ENCODE measurements at regions not wholly inside any gene's neighbourhood (a gene's known extent, or its start where the extent isn't known, plus 50 kb on each side); places are given as distances from the start of the nearest gene placed in this dataset.

- Histone ChIP-seq H3K36me3 (no peaks in the 10 kb centered on the region), H3K9me3 (no peaks in the 10 kb centered on the region), H3K4me3 (no peak overlapping the region), H3K27me3 (no peaks in the 10 kb centered on the region), H3K27ac (no peak overlapping the region), H3K4me1 (peaks cover 0 to 30% (median 13%) of the 10 kb centered on the region in 4 donors)
- intact Hi-C loops (cut with DNase I; ENCODE audit: low total_unique reads) = loop anchor here (10.0 kb wide), 2 partner anchors 263 to 583 kb away; no protein-coding TSS in a partner anchor
- no peak for DNase-seq
- TF ChIP-seq CTCF (IDR thresholded peaks at IDR 0.05) = no peak
Measured at GRCh38 chr13:99652141-99652540, 150.9 kb downstream of the TM9SF2 start.

- H3K4me1 ChIP-seq = peaks cover 0 to 26% (median 11%) of the 10 kb centered on the region in 4 donors
- intact Hi-C loops (cut with DNase I; ENCODE audit: low total_unique reads) = loop anchor here (10.0 kb wide), 2 partner anchors 264 to 584 kb away; no protein-coding TSS in a partner anchor
Measured at GRCh38 chr13:99651016-99651415, 149.7 kb downstream of the TM9SF2 start.

GRCh38 chr13:99650410-99650809, 149.1 kb downstream of the TM9SF2 start:
- DNase-seq = no peak
- intact Hi-C loops (cut with DNase I; ENCODE audit: low total_unique reads) = loop anchor here (10.0 kb wide), 2 partner anchors 264 to 584 kb away; no protein-coding TSS in a partner anchor
- no peaks in the 10 kb centered on the region for H3K27me3 ChIP-seq

More at GRCh38 chr13:99651016-99651415, 149.7 kb downstream of the TM9SF2 start:
- Histone ChIP-seq H3K4me3 (no peak overlapping the region), H3K36me3 (no peaks in the 10 kb centered on the region), H3K27ac (no peak overlapping the region), H3K27me3 (no peaks in the 10 kb centered on the region), H3K9me3 (no peaks in the 10 kb centered on the region)
- no peak for TF ChIP-seq CTCF (IDR thresholded peaks at IDR 0.05)
- DNase-seq = no peak

GRCh38 chr13:99648927-99649326, 147.7 kb downstream of the TM9SF2 start:
- intact Hi-C loops (cut with DNase I; ENCODE audit: low total_unique reads) = no loop called here
- Histone ChIP-seq H3K27ac (no peak overlapping the region), H3K27me3 (no peaks in the 10 kb centered on the region), H3K36me3 (no peaks in the 10 kb centered on the region), H3K4me3 (no peak overlapping the region), H3K9me3 (no peaks in the 10 kb centered on the region), H3K4me1 (peaks cover 0 to 25% (median 7%) of the 10 kb centered on the region in 4 donors)
- no peak for TF ChIP-seq CTCF (IDR thresholded peaks at IDR 0.05)
- DNase-seq = no peak

More at GRCh38 chr13:99650410-99650809, 149.1 kb downstream of the TM9SF2 start:
- Histone ChIP-seq H3K4me1 (peaks cover 0 to 25% (median 7%) of the 10 kb centered on the region in 4 donors), H3K36me3 (no peaks in the 10 kb centered on the region), H3K4me3 (no peak overlapping the region), H3K9me3 (no peaks in the 10 kb centered on the region), H3K27ac (no peak overlapping the region)
- no peak for TF ChIP-seq CTCF (IDR thresholded peaks at IDR 0.05)

GRCh38 chr13:99648066-99648665, 146.9 kb downstream of the TM9SF2 start:
- H3K9me3 ChIP-seq = no peaks in the 10 kb centered on the region
- no peak for DNase-seq
- intact Hi-C loops (cut with DNase I; ENCODE audit: low total_unique reads) = no loop called here
- peaks cover 0 to 30% (median 9%) of the 10 kb centered on the region in 4 donors for H3K4me1 ChIP-seq
- no peak for TF ChIP-seq CTCF (IDR thresholded peaks at IDR 0.05)
- H3K4me3 ChIP-seq = no peak overlapping the region
- no peak overlapping the region for H3K27ac ChIP-seq
- no peaks in the 10 kb centered on the region for H3K36me3 ChIP-seq
- no peaks in the 10 kb centered on the region for H3K27me3 ChIP-seq
